HG03139 (cell line): ENCODE measurements at regions not wholly inside any gene's neighbourhood (a gene's known extent, or its start where the extent isn't known, plus 50 kb on each side); places are given as distances from the start of the nearest gene placed in this dataset.
A peak's percentile ranks its signal among the peaks of the same experiment; 100 is the strongest.
"Not testable (repeated sequence)": the region's sequence is repeated elsewhere in the genome, so short reads cannot be mapped to it uniquely, and the experiment has no call there.

ENCODE experiments used
- ATAC-seq: cut with Tn5 transposase; IDR thresholded peaks from one replicate; pipeline ENCODE4 v1.9.1; 2021; ENCODE audit not compliant: unreplicated experiment

DNA sequence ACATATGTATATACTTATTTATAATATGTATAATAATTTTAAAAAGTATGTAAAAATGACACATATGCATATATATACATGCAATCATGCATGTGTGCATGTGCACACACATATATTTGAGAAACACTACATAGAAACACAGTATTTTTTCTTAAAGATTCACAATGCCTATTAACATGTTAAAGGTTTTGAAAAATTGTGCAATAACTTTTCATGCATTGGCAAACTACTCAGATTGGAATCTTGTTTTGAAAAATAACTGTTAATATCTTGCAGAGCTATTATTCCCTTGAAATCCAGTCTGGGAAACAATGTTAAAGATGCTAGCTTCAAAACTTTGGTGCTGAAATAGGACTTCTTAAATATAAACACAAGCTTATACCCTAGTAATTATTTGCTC is 256.2 kb upstream of the P2RY1 start:
- ATAC-seq = no peak

- no peak for ATAC-seq
Measured at GRCh38 chr3:152581951-152582350, 253.0 kb upstream of the P2RY1 start.

DNA sequence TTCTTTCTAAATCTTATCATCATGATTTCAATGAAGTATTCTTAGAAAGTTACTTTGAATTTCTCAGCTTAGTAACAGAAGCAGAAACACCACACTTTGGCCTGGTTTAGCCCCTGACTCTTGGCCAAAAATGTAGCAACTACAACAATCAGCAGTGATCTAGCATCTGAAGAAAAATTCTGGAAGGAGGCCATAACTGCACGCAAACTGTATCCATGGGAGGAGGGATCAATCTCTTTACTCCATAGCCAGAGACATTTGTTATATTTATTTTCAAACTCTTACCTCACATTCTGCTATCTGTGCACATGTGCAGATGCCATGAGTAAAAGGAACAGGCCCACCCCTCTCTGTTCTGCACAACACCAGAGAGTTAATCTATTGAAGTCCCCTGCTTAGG is 251.0 kb upstream of the P2RY1 start:
- ATAC-seq = no peak

- no peak for ATAC-seq
Measured at GRCh38 chr3:152586974-152587373, 248.0 kb upstream of the P2RY1 start.

DNA sequence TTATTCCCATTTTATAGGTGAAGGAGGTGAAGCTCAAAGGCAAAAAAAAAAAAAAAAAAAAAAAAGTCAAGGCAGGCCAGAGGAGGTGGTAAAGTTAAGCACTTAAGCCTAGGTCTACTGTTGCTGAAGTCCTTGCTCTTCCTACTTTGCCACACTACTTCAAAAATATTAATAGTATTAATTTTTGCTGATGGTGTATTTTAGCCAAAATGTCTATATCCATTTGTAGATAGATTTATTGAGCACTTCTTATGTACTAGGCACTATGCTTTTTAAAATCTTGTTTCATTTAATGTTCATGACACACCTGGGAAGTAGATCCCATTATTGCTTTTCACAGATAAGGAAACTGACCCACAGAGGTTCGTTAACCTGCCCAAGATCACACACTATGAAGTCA is 247.1 kb upstream of the P2RY1 start:
- no peak for ATAC-seq

DNA sequence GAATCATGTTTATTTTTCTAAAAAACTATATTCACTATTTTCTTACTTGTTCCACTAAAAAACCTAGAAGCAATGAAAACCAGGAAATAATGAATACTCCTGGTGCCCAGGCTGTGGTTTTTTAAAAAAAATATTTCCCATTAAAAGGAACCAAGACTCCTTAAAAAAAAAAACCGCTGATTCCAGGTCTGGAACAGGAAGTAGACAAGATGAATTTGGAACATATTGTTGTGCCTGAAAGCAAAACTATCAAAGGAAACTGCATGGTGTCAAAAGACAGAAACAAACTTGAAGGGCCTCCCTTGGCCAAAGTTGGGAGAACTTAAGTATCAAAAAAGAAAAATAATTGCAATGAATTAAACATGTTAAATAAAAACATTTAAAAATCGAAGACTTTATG is 245.3 kb upstream of the P2RY1 start:
- no peak for ATAC-seq

DNA sequence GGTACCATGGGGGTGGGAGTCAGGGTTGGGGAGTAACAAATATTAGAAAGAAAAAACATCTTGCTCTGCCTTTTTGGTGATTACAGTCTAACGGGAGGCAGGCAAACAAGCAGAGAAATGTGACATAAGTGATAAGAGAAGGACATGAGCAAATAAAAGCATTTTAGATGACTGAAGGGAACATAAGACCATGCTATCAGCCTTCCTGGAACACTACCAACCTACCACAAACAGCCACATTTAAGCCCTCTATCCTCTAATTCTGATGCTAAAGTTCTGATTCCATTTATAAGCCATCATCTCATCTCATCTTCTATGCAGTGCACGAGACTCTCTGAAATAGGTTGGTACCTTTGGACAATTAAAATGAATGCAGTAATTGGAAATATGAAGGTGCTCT is 243.4 kb upstream of the P2RY1 start:
- no peak for ATAC-seq

GRCh38 chr3:152593242-152593641 is 241.7 kb upstream of the P2RY1 start:
- ATAC-seq = no peak

DNA sequence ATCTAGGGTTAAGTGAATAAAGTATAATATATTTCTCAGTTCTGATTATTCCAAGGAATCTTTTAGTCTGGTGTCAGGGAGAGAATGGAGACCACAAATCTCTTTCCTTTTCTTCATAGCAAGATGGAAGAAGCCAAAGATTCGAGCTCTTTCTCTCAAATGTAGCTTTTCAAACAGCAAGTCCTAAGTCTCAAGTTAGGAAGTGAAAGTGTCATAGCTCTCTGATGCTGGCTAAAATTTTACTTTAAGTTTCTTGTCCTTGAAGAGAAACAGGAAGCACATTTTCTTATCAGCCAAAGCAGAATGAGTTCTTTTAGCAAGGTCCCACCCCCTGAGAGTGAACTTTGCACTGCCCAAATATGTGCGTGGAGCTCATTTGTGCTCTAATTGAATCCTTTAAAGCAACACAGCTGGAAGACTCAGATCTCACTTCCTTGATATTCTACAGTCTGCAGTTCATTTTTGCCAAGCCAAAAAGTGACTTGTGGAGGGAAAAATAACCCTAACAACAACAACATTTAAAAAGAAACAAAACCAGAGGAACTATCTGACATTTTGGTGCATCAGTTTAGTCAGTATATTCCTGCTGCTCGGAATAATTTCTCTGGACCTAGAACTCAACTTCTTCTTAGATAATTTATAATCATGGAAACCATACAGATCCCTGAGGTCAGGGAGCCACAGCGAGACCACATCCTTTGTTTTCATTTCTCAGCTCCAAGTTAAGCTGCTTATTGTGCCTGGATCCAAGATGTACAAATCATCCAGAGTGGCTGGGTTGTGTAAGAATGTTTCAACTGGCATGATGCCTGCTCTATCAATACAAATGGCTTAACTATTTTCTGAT is 238.7 kb upstream of the P2RY1 start:
- ATAC-seq = peak; percentile 99

DNA sequence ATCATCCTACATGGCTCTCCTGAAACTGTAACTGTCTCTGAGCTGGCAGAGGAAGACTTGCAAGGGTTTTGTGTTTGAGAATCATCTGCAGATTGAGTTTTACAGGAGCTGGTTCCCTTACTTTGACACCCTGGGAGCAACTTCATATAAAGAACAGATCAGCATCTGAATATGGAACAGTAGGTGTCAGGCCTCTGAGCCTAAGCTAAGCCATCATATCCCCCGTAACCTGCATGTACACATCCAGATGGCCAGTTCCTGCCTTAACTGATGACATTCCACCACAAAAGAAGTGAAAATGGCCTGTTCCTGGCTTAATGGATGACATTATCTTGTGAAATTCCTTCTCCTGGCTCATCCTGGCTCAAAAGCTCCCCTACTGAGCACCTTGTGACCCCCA is 238.1 kb upstream of the P2RY1 start:
- not testable (repeated sequence) for ATAC-seq

- no peak for ATAC-seq
Measured at GRCh38 chr3:152606146-152606545, 228.8 kb upstream of the P2RY1 start.

GRCh38 chr3:152607179-152607578 is 227.8 kb upstream of the P2RY1 start:
- no peak for ATAC-seq

GRCh38 chr3:152608696-152609594 is 226.0 kb upstream of the P2RY1 start:
- no peak for ATAC-seq

DNA sequence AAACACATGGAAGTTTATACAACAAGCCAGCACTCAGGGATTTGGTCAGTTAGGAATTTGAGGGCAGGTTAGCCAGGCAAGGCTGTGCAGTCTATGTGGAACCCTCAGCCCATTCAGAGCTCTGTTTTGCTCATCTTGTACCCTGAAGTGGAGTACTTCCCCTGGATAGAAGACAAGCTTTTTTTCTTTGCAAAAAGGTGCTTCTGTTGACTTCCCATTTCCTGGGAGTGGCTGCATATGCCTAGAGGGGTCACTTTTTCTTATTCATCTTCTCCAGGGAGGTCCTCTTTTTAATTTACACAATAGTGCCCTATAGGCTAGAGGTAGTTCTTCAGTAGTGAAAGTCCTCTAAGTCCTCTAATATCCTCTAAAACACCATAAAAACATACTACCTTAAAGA is 225.0 kb upstream of the P2RY1 start:
- no peak for ATAC-seq

DNA sequence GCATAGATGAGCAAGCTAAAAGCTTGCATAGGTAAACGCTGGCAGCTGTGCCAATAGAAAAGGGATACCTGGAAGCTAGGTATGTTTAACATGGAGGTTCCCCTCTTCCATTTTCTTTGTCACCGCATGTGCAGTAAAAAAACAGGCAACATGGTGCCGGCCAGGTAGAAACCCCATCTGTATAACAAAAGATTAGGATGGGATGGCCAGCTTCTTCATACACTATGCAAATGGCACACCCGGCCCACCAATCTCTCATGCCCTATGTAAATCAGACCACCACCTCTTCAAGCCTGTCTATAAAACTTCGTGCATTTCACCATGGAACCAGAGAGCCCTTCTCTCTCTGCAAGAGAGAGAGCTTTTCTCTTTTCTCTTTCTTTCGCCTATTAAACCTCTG is 224.3 kb upstream of the P2RY1 start:
- no peak for ATAC-seq

DNA sequence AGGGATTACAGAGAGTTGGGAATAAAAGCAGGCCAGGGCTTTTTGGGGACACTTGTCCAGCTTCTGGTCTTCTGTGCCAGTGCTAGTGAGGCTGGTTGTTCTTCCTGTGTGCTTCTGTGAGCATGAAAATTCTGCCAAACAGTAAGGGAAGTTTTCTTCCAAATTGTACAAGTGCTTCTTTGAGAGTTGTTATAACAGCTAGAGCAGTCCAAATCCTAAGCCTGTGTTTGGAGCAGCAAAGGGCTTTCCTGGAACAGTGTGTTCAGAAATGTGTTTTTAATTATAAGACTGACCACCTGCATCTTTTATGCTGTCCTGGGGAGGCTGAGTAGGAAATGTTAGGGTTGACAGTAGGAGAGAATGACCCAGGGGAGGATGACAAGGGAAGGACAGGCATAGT is 223.0 kb upstream of the P2RY1 start:
- no peak for ATAC-seq

DNA sequence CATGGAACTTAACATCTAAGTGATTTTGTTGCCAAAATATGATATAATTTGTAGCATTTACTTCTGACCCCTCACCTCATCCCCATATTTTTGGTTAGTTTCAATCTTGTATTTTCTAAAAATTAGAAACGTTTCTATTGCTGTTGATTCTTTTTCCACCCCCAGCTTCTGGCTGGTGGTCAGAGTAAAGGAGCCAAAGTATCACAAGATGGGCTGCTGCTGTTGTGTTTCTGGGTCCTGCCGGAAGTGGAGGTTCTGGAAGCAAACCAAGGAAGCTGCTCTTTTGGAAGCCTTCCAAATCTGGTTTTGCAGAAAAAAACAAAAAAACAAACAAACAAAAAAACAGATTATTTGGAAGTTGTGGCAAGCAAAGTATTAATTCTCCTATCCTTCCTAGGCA is 221.1 kb upstream of the P2RY1 start:
- no peak for ATAC-seq

DNA sequence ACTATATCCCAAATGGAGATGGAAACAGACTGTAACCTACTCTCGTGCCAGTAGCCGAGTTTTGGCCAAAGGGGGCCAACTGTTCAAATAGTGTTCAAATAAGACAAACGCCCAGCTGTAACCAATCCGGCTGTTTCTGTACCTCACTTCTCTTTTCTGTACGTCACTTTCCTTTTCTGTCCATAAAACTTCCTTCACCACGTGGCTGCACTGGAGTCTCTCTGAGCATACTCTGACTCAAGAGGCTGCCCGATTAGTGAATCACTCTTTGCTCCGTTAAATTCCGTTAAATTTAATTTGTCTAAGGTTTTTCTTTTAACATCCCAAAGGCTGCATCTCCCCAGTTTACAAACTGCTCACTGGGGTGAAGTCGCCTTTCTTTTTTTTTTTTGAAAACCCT is 219.2 kb upstream of the P2RY1 start:
- ATAC-seq = no peak

GRCh38 chr3:152617609-152618008 is 217.3 kb upstream of the P2RY1 start:
- no peak for ATAC-seq

GRCh38 chr3:152618529-152618928 is 216.4 kb upstream of the P2RY1 start:
- no peak for ATAC-seq

DNA sequence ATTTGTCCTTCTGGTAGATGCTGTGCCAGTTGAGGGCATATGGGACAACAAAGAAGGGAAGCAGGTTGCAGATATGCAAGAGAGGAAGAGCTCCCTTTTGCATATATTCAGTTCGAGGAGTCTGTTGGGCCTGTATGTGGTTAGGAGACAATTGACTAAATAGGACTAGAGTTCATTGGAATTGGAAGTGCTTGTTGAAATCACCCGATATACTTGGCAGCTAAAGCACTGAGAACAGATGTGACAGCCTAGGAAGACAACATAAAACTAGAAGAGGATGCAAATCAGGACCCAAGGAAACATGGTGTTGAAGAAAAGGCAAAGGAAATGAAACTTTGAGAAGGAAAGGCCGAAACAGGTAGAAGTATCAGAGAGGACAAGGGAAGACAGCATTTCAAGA is 215.2 kb upstream of the P2RY1 start:
- ATAC-seq = no peak

GRCh38 chr3:152620395-152620794 is 214.5 kb upstream of the P2RY1 start:
- no peak for ATAC-seq
